GM12875 (cell line): ENCODE measurements at regions not wholly inside any gene's neighbourhood (a gene's known extent, or its start where the extent isn't known, plus 50 kb on each side); places are given as distances from the start of the nearest gene placed in this dataset.

Source experiments
- H3K4me3 ChIP-seq: one replicate; pipeline ENCODE4 v1.5.1; 2011; ENCODE audit warnings: low read depth, low read length, control low read depth
- TF ChIP-seq, protein P1 (sequence below): IDR thresholded peaks from 2 replicates; pipeline ENCODE4 v1.5.1; 2011; ENCODE audit warnings: low read depth, mild to moderate bottlenecking, control low read depth, inconsistent platforms, low read length, moderate library complexity, borderline replicate concordance; ENCODE audit not compliant: insufficient read depth

DNA sequence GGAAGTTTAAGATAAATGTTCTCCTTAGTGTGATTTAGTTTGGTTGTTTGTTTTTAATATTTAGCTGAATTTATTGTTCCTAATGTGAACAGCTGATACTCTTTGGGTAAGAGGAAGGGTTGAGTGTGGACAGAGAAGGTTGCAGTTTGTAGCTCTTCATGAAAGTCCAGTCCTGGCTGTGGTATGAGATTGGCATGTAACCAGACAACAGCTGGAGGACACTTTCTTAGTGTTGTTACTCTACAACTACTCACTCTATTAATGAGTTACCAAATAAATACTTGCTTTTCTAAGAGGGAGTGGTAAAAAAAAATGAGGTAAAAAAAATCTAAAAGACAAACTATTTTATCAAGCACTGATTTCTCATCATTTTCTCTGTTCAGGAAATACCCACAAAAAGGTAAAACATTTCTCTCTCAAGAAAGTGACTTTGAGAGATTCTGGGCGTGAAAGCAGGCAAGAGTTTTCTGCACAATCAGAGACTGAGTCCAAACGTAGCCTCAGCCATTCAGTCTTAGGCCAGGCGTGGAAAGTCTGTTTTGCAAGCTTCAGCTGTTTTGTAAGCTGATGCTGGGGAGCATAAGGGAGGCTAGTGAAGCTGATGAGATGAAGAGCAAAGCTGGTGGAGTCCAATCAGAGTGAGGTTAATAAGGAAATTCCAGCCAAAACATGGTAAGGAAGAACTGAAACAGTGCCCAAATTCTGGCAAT, 138.5 kb upstream of the ARPP21 start:
- no peak overlapping the region for H3K4me3 ChIP-seq
- TF ChIP-seq, protein P1, sequence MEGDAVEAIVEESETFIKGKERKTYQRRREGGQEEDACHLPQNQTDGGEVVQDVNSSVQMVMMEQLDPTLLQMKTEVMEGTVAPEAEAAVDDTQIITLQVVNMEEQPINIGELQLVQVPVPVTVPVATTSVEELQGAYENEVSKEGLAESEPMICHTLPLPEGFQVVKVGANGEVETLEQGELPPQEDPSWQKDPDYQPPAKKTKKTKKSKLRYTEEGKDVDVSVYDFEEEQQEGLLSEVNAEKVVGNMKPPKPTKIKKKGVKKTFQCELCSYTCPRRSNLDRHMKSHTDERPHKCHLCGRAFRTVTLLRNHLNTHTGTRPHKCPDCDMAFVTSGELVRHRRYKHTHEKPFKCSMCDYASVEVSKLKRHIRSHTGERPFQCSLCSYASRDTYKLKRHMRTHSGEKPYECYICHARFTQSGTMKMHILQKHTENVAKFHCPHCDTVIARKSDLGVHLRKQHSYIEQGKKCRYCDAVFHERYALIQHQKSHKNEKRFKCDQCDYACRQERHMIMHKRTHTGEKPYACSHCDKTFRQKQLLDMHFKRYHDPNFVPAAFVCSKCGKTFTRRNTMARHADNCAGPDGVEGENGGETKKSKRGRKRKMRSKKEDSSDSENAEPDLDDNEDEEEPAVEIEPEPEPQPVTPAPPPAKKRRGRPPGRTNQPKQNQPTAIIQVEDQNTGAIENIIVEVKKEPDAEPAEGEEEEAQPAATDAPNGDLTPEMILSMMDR, result no peak

DNA sequence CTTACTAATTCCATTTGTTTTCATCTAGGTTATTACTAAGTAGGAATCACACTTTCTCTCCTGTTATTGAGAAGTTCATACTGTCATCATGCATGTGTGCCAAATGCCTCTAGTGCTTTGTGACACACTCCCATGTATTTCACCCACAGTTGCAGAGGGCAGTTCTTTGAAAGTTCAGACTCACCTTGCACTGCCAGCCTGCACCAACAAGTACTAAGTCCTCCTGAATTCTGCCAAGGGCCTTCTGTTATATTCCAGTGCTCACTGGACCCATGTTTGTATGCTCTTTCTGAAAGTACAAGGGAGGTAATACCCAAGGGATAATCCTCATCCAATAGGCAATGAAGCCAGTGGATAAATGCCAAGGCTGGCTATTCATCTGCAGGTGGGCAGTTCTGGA, 136.6 kb upstream of the ARPP21 start:
- TF ChIP-seq, protein P1, result no peak
- H3K4me3 ChIP-seq, result no peak overlapping the region

DNA sequence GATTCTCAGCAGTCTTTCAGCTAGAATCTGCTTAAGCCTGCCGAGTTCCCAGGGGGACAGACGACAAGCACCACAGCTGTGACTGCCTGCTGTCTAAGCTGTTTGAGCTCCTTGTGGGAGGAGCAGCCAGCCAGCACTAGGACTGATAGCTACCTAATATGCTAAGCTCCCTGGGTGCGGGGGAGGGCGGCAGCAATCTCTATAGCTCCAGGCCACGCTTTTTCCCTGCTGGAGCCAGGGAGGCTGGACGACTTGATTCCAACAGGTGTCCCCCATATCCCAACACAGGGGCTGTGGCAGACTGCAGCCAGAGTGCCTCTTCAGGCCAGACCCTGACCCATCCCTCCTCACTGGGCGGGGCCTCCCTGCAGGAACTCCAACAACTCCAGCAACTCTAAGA, 134.1 kb upstream of the ARPP21 start:
- TF ChIP-seq, protein P1, result no peak
- H3K4me3 ChIP-seq, result no peak overlapping the region

DNA sequence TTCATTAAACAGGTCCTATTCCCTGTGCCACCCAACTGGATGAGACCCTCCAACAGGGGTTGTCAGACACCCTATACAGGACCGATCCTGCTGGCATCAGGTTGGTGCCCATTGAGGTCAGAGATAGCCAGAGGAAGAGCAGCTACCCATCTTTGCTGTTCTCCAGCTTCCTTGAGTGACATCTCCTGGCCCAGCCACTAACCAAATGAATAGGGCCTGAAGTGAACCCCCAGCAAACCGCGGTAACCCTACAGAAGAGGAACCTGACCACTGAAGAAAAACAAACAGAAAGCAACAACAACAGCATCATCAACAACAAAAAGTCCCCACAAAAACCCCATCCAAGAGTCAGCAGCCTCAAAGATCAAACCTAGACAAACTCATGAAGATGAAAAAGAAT, 133.6 kb upstream of the ARPP21 start:
- H3K4me3 ChIP-seq, result no peak overlapping the region
- TF ChIP-seq, protein P1, result no peak

DNA sequence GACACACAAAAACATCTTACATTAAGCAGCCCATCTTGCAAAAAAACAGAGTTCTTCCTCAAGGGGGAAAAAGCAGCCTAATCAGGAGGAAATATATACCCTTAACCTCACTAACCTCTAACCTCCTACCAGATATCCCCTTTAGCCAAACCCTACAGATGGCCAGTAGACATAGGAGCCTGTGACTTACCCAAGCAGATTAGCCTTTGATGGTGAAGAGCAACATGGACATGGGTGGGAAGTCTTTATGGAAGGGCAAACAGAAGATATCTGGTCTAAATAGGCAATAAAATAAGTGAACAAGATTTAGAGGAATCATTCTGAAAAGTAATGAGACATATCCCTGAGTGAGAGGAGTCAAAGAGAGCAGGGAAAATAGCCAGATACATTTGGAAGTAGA, 119.4 kb upstream of the ARPP21 start:
- no peak overlapping the region for H3K4me3 ChIP-seq
- TF ChIP-seq, protein P1, result no peak

DNA sequence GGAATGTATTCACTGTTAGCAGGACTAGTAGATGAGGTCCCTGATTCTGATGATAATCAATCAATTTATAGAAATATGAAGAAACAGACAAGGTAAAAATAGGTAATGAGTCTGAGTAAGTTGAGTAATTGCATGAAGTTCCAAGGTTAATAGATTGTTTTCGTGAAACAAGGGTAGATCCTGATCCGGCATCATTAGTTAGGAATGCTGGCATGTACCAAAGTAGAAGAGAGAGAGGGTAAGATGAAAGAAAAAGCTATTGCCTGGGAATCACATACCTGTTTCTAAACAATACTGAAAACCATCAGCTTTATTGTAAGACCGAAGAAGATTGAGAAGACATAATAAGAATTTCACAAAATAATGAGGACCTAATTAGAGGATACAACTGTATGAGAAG, 118.1 kb upstream of the ARPP21 start:
- no peak overlapping the region for H3K4me3 ChIP-seq
- TF ChIP-seq, protein P1, result no peak

DNA sequence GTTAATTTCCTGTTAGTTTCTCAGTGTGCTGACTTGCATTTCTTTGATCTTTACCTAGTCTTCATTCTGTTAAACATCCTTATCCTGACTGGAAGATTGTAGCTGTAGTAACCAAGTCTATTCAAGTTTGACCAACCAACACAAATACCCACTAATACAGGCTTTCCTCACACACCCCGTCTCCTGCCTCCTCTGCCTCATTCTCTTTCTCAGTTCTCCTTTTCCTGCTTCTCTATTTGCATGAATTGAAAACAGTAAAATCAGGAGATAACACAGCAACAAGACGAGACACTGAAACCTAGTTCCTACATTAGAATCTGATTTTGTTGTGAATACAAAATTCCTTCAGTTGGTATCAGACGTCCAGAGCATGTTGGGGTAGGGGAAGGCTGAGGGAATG, 116.9 kb upstream of the ARPP21 start:
- no peak overlapping the region for H3K4me3 ChIP-seq
- TF ChIP-seq, protein P1, result no peak
